ENCODE measurements at regions not wholly inside any gene's neighbourhood (a gene's known extent, or its start where the extent isn't known, plus 50 kb on each side); places are given as distances from the start of the nearest gene placed in this dataset.

- TF ChIP-seq POLR2A (IDR thresholded peaks at IDR 0.05; ENCODE audit: low read length), result no peak
- TF ChIP-seq GATA1 (IDR thresholded peaks at IDR 0.05; ENCODE audit: low read depth, low read length), result no peak
These were observed 317.7 kb upstream of the ADAMTS9 start for GRCh38 chr3:65005486-65005885.
